ENCODE measurements at regions not wholly inside any gene's neighbourhood (a gene's known extent, or its start where the extent isn't known, plus 50 kb on each side); places are given as distances from the start of the nearest gene placed in this dataset.

DNA sequence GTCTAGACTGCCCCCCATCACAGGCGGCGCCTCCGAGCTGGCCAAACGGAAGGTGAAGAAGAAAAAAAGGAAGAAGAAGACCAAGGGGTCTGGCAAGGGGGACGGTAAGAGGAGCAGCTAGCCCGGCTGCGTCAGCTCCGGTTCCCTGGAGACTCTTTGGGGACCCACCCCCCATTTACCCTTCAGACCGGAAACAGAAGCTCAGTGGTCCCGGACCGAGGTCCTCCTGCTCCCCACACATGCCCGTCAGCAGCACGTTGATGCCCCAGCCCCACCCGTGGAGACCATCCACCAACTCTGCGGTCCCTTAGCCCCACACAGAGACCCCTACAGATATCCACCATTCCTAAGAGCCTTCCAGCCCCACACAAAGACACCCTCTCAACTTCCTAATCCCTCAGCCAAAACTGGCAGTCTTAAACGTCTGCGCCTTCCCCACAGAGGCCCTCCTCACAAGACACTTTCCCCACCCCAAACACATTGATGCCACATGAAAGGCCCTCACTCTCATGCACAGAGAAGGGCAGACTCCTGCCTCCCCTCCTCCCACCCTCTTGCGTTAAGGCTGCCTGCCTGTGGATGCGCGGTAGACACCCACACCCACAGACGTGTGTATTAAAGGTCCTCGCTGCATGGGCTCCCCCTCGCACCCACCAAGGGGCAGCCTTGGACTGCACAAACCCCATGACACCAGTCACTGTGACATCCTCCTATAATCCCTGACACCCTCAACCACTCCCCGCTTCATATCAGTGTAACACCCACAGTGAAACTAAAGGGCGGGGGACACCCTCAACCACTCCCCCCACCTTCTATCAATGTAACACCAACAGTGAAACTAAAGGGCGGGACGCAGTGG, 58.2 kb upstream of the RPH3AL start:
- H3K9me2 ChIP-seq (ENCODE audit: insufficient read depth, low read length), result no peaks in the 10 kb centered on the region
- peak overlapping the region; percentile 70 for H2AFZ ChIP-seq (ENCODE audit: low read depth, low read length)
- no peaks in the 10 kb centered on the region for H3K36me3 ChIP-seq (ENCODE audit: insufficient read depth, low read length)
- no peaks in the 10 kb centered on the region for H4K20me1 ChIP-seq (ENCODE audit: insufficient read depth)
- TF ChIP-seq, protein P1, sequence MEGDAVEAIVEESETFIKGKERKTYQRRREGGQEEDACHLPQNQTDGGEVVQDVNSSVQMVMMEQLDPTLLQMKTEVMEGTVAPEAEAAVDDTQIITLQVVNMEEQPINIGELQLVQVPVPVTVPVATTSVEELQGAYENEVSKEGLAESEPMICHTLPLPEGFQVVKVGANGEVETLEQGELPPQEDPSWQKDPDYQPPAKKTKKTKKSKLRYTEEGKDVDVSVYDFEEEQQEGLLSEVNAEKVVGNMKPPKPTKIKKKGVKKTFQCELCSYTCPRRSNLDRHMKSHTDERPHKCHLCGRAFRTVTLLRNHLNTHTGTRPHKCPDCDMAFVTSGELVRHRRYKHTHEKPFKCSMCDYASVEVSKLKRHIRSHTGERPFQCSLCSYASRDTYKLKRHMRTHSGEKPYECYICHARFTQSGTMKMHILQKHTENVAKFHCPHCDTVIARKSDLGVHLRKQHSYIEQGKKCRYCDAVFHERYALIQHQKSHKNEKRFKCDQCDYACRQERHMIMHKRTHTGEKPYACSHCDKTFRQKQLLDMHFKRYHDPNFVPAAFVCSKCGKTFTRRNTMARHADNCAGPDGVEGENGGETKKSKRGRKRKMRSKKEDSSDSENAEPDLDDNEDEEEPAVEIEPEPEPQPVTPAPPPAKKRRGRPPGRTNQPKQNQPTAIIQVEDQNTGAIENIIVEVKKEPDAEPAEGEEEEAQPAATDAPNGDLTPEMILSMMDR (IDR thresholded peaks at IDR 0.05; ENCODE audit: poor library complexity, severe bottlenecking), result no peak
- TF ChIP-seq TAF1 (IDR thresholded peaks at IDR 0.05; ENCODE audit: low read depth) (peak; percentile 23), SMC3 (conservative IDR thresholded peaks at IDR 0.05; ENCODE audit: poor library complexity) (peak; percentile 26), REST (IDR thresholded peaks at IDR 0.05; ENCODE audit: borderline replicate concordance) (peak; percentile 45), MXI1 (conservative IDR thresholded peaks at IDR 0.05; ENCODE audit: poor library complexity, severe bottlenecking) (peak; percentile 41)
- H3K4me3 ChIP-seq (ENCODE audit: low read length), result peak overlapping the region; percentile 97
- peak overlapping the region; percentile 91 for H3K9ac ChIP-seq (ENCODE audit: low read length)
- H3K79me2 ChIP-seq (replicated peaks; ENCODE audit: insufficient read depth, low read length), result peaks cover 3% of the 10 kb centered on the region
- peak overlapping the region; percentile 73 for H3K4me2 ChIP-seq (ENCODE audit: low read length)
- no peaks in the 10 kb centered on the region for H3F3A ChIP-seq (ENCODE audit: insufficient read depth, low read length, poor library complexity, severe bottlenecking)
- H3K27ac ChIP-seq (ENCODE audit: low read length), result peak overlapping the region; percentile 81
- no peaks in the 10 kb centered on the region for H3K27me3 ChIP-seq (ENCODE audit: insufficient read depth, low read depth, low read length)
- no peaks in the 10 kb centered on the region for H3K9me3 ChIP-seq (ENCODE audit: low read length)

DNA sequence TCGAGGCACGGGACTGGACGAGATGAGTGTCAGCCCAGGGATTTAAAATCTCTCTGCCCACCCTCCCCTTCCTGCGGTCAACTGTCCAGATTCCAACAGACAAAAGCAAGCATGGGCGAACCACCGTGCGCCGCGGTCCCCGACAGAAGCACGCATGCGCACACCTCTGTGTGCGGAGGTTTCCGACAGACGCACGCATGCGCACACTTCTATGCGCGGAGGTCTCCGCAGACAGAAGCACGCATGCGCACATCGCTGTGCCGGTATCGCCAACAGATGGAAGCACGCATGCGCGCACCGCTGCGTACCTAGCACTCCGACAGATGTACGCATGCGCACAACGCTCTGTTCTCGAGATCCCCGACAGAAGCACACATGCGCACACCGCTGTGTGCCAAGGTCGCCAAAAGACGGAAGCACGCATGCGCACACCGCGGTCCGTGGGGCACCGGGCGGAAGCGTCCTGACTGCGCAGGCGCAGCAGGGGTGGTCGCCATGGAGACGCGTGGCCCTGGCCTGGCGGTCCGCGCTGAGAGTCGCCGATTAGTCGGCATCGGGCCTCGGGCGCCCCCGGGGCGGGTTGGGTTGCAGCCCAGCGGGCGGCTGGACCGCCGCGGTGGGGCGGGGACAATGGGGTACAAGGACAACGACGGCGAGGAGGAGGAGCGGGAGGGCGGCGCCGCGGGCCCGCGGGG, 57.4 kb upstream of the RPH3AL start:
- Histone ChIP-seq H3K27me3 (ENCODE audit: insufficient read depth, low read depth, low read length) (no peaks in the 10 kb centered on the region), H2AFZ (ENCODE audit: low read depth, low read length) (peak overlapping the region; percentile 70), H3K36me3 (ENCODE audit: insufficient read depth, low read length) (no peaks in the 10 kb centered on the region), H3K4me2 (ENCODE audit: low read length) (peak overlapping the region; percentile 73), H3K9ac (ENCODE audit: low read length) (peak overlapping the region; percentile 91), H3F3A (ENCODE audit: insufficient read depth, low read length, poor library complexity, severe bottlenecking) (no peaks in the 10 kb centered on the region), H3K27ac (ENCODE audit: low read length) (peak overlapping the region; percentile 81), H3K9me2 (ENCODE audit: insufficient read depth, low read length) (no peaks in the 10 kb centered on the region), H4K20me1 (ENCODE audit: insufficient read depth) (no peaks in the 10 kb centered on the region), H3K9me3 (ENCODE audit: low read length) (no peaks in the 10 kb centered on the region), H3K4me3 (ENCODE audit: low read length) (peak overlapping the region; percentile 97), H3K79me2 (replicated peaks; ENCODE audit: insufficient read depth, low read length) (peaks cover 3% of the 10 kb centered on the region)
- TF ChIP-seq, protein P1 (IDR thresholded peaks at IDR 0.05; ENCODE audit: poor library complexity, severe bottlenecking), result no peak
- TF ChIP-seq REST (IDR thresholded peaks at IDR 0.05; ENCODE audit: borderline replicate concordance), result no peak
- TF ChIP-seq POLR2AphosphoS5 (IDR thresholded peaks at IDR 0.05), result peak; percentile 96
- no peak for TF ChIP-seq EZH2 (IDR thresholded peaks at IDR 0.05; ENCODE audit: borderline replicate concordance, insufficient read depth, low read length, poor library complexity, severe bottlenecking)
- TF ChIP-seq TAF1 (IDR thresholded peaks at IDR 0.05; ENCODE audit: low read depth), result peak; percentile 22
- peak; percentile 26 for TF ChIP-seq EP300 (conservative IDR thresholded peaks at IDR 0.05; ENCODE audit: poor library complexity, severe bottlenecking)
- TF ChIP-seq SMC3 (conservative IDR thresholded peaks at IDR 0.05; ENCODE audit: poor library complexity), result peak; percentile 2
- peak; percentile 95 for TF ChIP-seq MXI1 (conservative IDR thresholded peaks at IDR 0.05; ENCODE audit: poor library complexity, severe bottlenecking)
- peak; percentile 20 for TF ChIP-seq RAD21 (conservative IDR thresholded peaks at IDR 0.05)

Measured in neural cell (in vitro differentiated cells).